Sigmoid colon (tissue), 4 donors: ENCODE measurements at regions not wholly inside any gene's neighbourhood (a gene's known extent, or its start where the extent isn't known, plus 50 kb on each side); places are given as distances from the start of the nearest gene placed in this dataset.

Experiments used
- EP300 ChIP-seq, 4 donors: sonication (generic); formaldehyde crosslinking; IDR thresholded peaks; one replicate each; pipeline ENCODE4 v1.6.1; 2017; ENCODE audit warnings: antibody characterized with exemption in 4 of 4
- POLR2A ChIP-seq, 2 donors: fragments of 450-650 bp; IDR thresholded peaks; one replicate each; pipeline ENCODE4 v1.6.1; 2016; ENCODE audit warnings: antibody characterized with exemption in 2 of 2, mild to moderate bottlenecking in 2 of 2, moderate library complexity in 2 of 2
- POLR2AphosphoS5 ChIP-seq, 4 donors: sonication (generic); formaldehyde crosslinking; IDR thresholded peaks; one replicate each; pipeline ENCODE4 v1.6.1; 2017; ENCODE audit warnings: antibody characterized with exemption in 4 of 4
- TF ChIP-seq, protein P1 (sequence below), 4 experiments: fragments of 450-650 bp in 3 of 4; fragments of 200-600 bp in 1 of 4; IDR thresholded peaks; one replicate each; pipeline ENCODE4 v1.5.1; 2016 to 2019; ENCODE audit warnings: antibody characterized with exemption in 4 of 4, mild to moderate bottlenecking in 3 of 4, moderate library complexity in 2 of 4

DNA sequence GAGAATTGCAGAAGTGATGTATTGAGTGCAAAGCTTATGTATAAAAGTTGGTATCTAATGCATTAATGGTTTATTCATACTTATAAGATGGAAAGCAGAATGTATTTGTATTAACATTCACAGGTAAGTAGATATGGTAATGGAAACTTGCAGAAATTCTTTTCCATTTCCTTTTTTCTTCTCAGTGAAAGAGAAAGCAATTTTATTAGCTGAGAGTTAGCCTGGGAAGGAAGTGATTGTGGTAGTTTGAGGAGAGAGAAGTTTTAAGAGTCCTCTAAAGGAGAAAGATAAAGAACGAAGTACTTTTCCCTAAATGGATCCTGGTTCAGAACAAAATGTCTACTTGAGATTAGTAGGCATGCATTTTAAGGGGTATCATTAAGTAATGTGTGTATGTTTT is 60.1 kb upstream of the OSTN start:
- TF ChIP-seq, protein P1, sequence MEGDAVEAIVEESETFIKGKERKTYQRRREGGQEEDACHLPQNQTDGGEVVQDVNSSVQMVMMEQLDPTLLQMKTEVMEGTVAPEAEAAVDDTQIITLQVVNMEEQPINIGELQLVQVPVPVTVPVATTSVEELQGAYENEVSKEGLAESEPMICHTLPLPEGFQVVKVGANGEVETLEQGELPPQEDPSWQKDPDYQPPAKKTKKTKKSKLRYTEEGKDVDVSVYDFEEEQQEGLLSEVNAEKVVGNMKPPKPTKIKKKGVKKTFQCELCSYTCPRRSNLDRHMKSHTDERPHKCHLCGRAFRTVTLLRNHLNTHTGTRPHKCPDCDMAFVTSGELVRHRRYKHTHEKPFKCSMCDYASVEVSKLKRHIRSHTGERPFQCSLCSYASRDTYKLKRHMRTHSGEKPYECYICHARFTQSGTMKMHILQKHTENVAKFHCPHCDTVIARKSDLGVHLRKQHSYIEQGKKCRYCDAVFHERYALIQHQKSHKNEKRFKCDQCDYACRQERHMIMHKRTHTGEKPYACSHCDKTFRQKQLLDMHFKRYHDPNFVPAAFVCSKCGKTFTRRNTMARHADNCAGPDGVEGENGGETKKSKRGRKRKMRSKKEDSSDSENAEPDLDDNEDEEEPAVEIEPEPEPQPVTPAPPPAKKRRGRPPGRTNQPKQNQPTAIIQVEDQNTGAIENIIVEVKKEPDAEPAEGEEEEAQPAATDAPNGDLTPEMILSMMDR (IDR thresholded peaks at IDR 0.05): no peak
- TF ChIP-seq POLR2A (IDR thresholded peaks at IDR 0.05) (no peak), POLR2AphosphoS5 (IDR thresholded peaks at IDR 0.05) (no peak), EP300 (IDR thresholded peaks at IDR 0.05) (no peak)
